ENCODE measurements at regions not wholly inside any gene's neighbourhood (a gene's known extent, or its start where the extent isn't known, plus 50 kb on each side); places are given as distances from the start of the nearest gene placed in this dataset.

- H3K4me1 ChIP-seq (ENCODE audit: control insufficient read depth in 5 of 5, insufficient read depth in 5 of 5, low read length in 5 of 5) = peaks cover 0 to 4% (median 0%) of the 10 kb centered on the region in 5 donors
- H3K27me3 ChIP-seq (ENCODE audit: control insufficient read depth in 5 of 5, insufficient read depth in 4 of 5, low read length in 5 of 5) = no peaks in the 10 kb centered on the region
- no peak overlapping the region for H3K4me3 ChIP-seq (ENCODE audit: low read depth in 1 of 5, low read length in 5 of 5)
- no peaks in the 10 kb centered on the region for H3K36me3 ChIP-seq (ENCODE audit: control insufficient read depth in 5 of 5, insufficient read depth in 5 of 5, low read length in 5 of 5)
- no peak overlapping the region for H3K9ac ChIP-seq (ENCODE audit: low read length in 5 of 5)
- no peak overlapping the region for H3K27ac ChIP-seq (ENCODE audit: low read depth, low read length)
- peaks cover 0 to 6% (median 0%) of the 10 kb centered on the region in 5 donors for H3K9me3 ChIP-seq (ENCODE audit: control insufficient read depth in 5 of 5, low read length in 5 of 5)
These were observed 324.6 kb upstream of the IGFBP3 start for GRCh38 chr7:46245586-46246111.

- Histone ChIP-seq H3K27ac (ENCODE audit: low read depth, low read length) (no peak overlapping the region), H3K9ac (ENCODE audit: low read length in 5 of 5) (no peak overlapping the region), H3K4me3 (ENCODE audit: low read depth in 1 of 5, low read length in 5 of 5) (no peak overlapping the region), H3K4me1 (ENCODE audit: control insufficient read depth in 5 of 5, insufficient read depth in 5 of 5, low read length in 5 of 5) (peaks cover 0 to 4% (median 0%) of the 10 kb centered on the region in 5 donors), H3K36me3 (ENCODE audit: control insufficient read depth in 5 of 5, insufficient read depth in 5 of 5, low read length in 5 of 5) (no peaks in the 10 kb centered on the region), H3K27me3 (ENCODE audit: control insufficient read depth in 5 of 5, insufficient read depth in 4 of 5, low read length in 5 of 5) (no peaks in the 10 kb centered on the region), H3K9me3 (ENCODE audit: control insufficient read depth in 5 of 5, low read length in 5 of 5) (peaks cover 0 to 9% (median 0%) of the 10 kb centered on the region in 5 donors)
These were observed 323.7 kb upstream of the IGFBP3 start for GRCh38 chr7:46244757-46245156.

DNA sequence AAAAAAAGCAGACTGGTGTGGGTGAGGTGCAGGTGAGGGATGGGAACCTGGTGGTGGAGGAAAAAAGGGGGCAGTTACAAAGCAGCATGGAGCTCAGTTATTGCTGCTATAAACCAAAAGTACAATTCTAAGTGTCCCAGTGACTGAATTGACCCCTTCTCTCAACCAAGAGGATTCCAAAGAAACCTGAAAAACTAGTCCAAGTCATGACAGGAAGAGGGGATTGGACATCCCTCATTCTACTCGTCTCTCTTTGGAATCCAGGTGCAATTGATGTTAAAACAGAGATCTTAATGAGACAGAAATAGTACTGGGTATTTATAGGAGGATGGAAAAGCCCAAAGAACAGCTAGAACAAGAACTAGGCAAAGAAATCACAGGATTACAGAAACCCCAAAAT lies 322.3 kb upstream of the IGFBP3 start:
- Histone ChIP-seq H3K9me3 (ENCODE audit: control insufficient read depth in 5 of 5, low read length in 5 of 5) (peaks cover 0 to 9% (median 0%) of the 10 kb centered on the region in 5 donors), H3K4me3 (ENCODE audit: low read depth in 1 of 5, low read length in 5 of 5) (no peak overlapping the region), H3K27me3 (ENCODE audit: control insufficient read depth in 5 of 5, insufficient read depth in 4 of 5, low read length in 5 of 5) (no peaks in the 10 kb centered on the region), H3K27ac (ENCODE audit: low read depth, low read length) (no peak overlapping the region), H3K36me3 (ENCODE audit: control insufficient read depth in 5 of 5, insufficient read depth in 5 of 5, low read length in 5 of 5) (no peaks in the 10 kb centered on the region), H3K4me1 (ENCODE audit: control insufficient read depth in 5 of 5, insufficient read depth in 5 of 5, low read length in 5 of 5) (peaks cover 0 to 4% (median 0%) of the 10 kb centered on the region in 5 donors), H3K9ac (ENCODE audit: low read length in 5 of 5) (no peak overlapping the region)

DNA sequence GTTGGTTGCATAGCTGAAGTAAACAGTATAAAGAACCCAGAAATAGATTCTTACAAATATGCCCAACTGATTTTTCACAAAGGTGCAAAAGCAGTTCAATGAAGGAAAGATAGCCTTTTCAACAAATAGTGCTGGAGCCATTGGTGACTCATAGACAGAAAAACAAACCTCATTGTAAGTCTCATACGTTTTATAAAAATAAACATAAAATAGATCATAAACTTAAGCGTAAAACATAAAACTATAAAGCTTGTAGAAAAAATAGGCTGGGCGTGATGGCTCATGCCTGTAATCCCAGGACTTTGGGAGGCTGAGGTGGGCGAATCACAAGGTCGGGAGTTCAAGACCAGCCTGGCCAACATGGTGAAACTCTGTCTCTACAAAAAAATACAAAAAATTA lies 318.8 kb upstream of the IGFBP3 start:
- Histone ChIP-seq H3K4me1 (ENCODE audit: control insufficient read depth in 5 of 5, insufficient read depth in 5 of 5, low read length in 5 of 5) (no peaks in the 10 kb centered on the region), H3K36me3 (ENCODE audit: control insufficient read depth in 5 of 5, insufficient read depth in 5 of 5, low read length in 5 of 5) (no peaks in the 10 kb centered on the region), H3K27me3 (ENCODE audit: control insufficient read depth in 5 of 5, insufficient read depth in 4 of 5, low read length in 5 of 5) (no peaks in the 10 kb centered on the region), H3K4me3 (ENCODE audit: low read depth in 1 of 5, low read length in 5 of 5) (no peak overlapping the region), H3K9me3 (ENCODE audit: control insufficient read depth in 5 of 5, low read length in 5 of 5) (peaks cover 0 to 9% (median 0%) of the 10 kb centered on the region in 5 donors), H3K27ac (ENCODE audit: low read depth, low read length) (no peak overlapping the region), H3K9ac (ENCODE audit: low read length in 5 of 5) (no peak overlapping the region)

- Histone ChIP-seq H3K4me3 (ENCODE audit: low read depth in 1 of 5, low read length in 5 of 5) (no peak overlapping the region), H3K9me3 (ENCODE audit: control insufficient read depth in 5 of 5, low read length in 5 of 5) (peaks cover 0 to 6% (median 0%) of the 10 kb centered on the region in 5 donors), H3K36me3 (ENCODE audit: control insufficient read depth in 5 of 5, insufficient read depth in 5 of 5, low read length in 5 of 5) (no peaks in the 10 kb centered on the region), H3K4me1 (ENCODE audit: control insufficient read depth in 5 of 5, insufficient read depth in 5 of 5, low read length in 5 of 5) (no peaks in the 10 kb centered on the region), H3K9ac (ENCODE audit: low read length in 5 of 5) (no peak overlapping the region), H3K27me3 (ENCODE audit: control insufficient read depth in 5 of 5, insufficient read depth in 4 of 5, low read length in 5 of 5) (no peaks in the 10 kb centered on the region), H3K27ac (ENCODE audit: low read depth, low read length) (no peak overlapping the region)
These were observed 316.4 kb upstream of the IGFBP3 start for GRCh38 chr7:46237466-46237865.

DNA sequence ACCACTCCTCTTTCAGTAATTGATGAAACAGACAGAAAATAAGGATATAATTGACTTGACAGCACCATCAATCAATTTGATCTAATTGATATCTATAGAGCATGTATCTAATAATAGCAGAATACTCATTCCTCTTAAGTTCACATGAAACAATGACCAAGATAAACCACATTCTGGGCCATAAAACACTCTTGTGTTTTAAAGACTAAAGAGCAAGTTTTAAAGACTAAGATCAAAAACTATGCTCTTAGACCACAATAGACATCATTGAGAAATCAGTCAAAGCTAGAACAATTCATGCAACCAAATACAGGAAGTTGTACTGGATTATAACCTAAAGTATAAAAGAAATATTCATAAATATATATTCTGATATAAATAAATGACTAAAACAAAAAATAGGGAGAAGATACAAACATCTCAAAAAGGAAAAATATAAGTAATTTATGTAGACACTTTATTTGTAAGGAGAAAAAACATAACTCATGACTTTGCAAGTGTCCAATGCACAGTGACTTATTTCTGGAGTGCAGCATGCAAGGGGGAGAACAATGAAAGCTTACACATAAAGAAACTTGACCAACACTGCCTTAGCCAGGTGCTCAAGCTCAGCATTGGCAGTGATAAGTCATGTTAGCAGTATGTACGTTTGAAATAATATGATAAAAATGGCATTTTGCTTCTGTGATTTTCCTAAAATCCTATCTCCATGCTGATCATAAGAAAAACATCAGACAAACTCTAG lies 312.7 kb upstream of the IGFBP3 start:
- Histone ChIP-seq H3K4me3 (ENCODE audit: low read depth in 1 of 5, low read length in 5 of 5) (no peak overlapping the region), H3K9me3 (ENCODE audit: control insufficient read depth in 5 of 5, low read length in 5 of 5) (no peaks in the 10 kb centered on the region), H3K9ac (ENCODE audit: low read length in 5 of 5) (no peak overlapping the region), H3K4me1 (ENCODE audit: control insufficient read depth in 5 of 5, insufficient read depth in 5 of 5, low read length in 5 of 5) (peaks cover 0 to 2% (median 0%) of the 10 kb centered on the region in 5 donors), H3K36me3 (ENCODE audit: control insufficient read depth in 5 of 5, insufficient read depth in 5 of 5, low read length in 5 of 5) (no peaks in the 10 kb centered on the region), H3K27ac (ENCODE audit: low read depth, low read length) (no peak overlapping the region), H3K27me3 (ENCODE audit: control insufficient read depth in 5 of 5, insufficient read depth in 4 of 5, low read length in 5 of 5) (no peaks in the 10 kb centered on the region)

DNA sequence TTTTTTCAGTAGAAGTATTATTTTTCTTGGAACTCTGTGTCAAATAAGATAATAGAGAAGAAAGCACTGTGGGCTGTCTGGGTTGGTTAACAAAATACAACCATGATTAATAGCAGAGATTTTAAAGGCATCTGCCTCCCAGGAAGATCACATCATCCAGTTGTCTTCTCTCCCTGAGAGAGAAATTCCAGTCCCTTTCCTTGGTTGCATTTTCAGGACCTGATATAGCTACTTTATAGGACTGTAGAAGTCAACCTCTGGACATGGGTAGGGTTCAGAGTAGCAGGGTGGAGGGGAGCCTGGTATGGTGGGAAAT lies 309.9 kb upstream of the IGFBP3 start:
- H3K4me3 ChIP-seq (ENCODE audit: low read depth in 1 of 5, low read length in 5 of 5) = no peak overlapping the region
- peaks cover 0 to 2% (median 0%) of the 10 kb centered on the region in 5 donors for H3K4me1 ChIP-seq (ENCODE audit: control insufficient read depth in 5 of 5, insufficient read depth in 5 of 5, low read length in 5 of 5)
- no peaks in the 10 kb centered on the region for H3K9me3 ChIP-seq (ENCODE audit: control insufficient read depth in 5 of 5, low read length in 5 of 5)
- H3K9ac ChIP-seq (ENCODE audit: low read length in 5 of 5) = no peak overlapping the region
- H3K36me3 ChIP-seq (ENCODE audit: control insufficient read depth in 5 of 5, insufficient read depth in 5 of 5, low read length in 5 of 5) = no peaks in the 10 kb centered on the region
- H3K27ac ChIP-seq (ENCODE audit: low read depth, low read length) = no peak overlapping the region
- no peaks in the 10 kb centered on the region for H3K27me3 ChIP-seq (ENCODE audit: control insufficient read depth in 5 of 5, insufficient read depth in 4 of 5, low read length in 5 of 5)

- H3K4me3 ChIP-seq (ENCODE audit: low read depth in 1 of 5, low read length in 5 of 5) = no peak overlapping the region
- no peak overlapping the region for H3K27ac ChIP-seq (ENCODE audit: low read depth, low read length)
- no peaks in the 10 kb centered on the region for H3K9me3 ChIP-seq (ENCODE audit: control insufficient read depth in 5 of 5, low read length in 5 of 5)
- no peaks in the 10 kb centered on the region for H3K36me3 ChIP-seq (ENCODE audit: control insufficient read depth in 5 of 5, insufficient read depth in 5 of 5, low read length in 5 of 5)
- H3K4me1 ChIP-seq (ENCODE audit: control insufficient read depth in 5 of 5, insufficient read depth in 5 of 5, low read length in 5 of 5) = peaks cover 0 to 2% (median 0%) of the 10 kb centered on the region in 5 donors
- peaks cover 0 to 1% (median 0%) of the 10 kb centered on the region in 5 donors for H3K27me3 ChIP-seq (ENCODE audit: control insufficient read depth in 5 of 5, insufficient read depth in 4 of 5, low read length in 5 of 5)
- H3K9ac ChIP-seq (ENCODE audit: low read length in 5 of 5) = no peak overlapping the region
These were observed 309.4 kb upstream of the IGFBP3 start for GRCh38 chr7:46230298-46230989.

DNA sequence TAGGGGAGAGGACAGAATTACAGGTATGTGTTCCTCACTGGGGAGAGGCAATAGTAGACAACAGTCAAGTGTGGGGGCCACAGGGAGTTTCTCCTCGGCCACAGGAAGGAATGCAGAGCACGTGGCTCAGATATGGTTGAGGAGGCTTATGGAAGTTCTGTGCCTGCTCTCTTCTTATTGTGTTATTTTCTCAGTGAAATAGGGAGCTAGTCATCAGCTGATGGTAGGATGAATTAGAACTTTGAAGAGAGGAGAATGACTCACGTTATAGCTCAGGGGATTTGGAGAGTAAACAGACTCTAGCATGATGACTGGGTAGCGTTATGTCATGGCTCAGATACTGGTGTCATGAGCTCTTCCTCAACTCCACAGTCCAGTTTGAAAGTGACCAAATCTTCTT lies 308.3 kb upstream of the IGFBP3 start:
- no peak overlapping the region for H3K27ac ChIP-seq (ENCODE audit: low read depth, low read length)
- H3K4me1 ChIP-seq (ENCODE audit: control insufficient read depth in 5 of 5, insufficient read depth in 5 of 5, low read length in 5 of 5) = peaks cover 0 to 2% (median 0%) of the 10 kb centered on the region in 5 donors
- H3K4me3 ChIP-seq (ENCODE audit: low read depth in 1 of 5, low read length in 5 of 5) = no peak overlapping the region
- no peaks in the 10 kb centered on the region for H3K9me3 ChIP-seq (ENCODE audit: control insufficient read depth in 5 of 5, low read length in 5 of 5)
- no peak overlapping the region for H3K9ac ChIP-seq (ENCODE audit: low read length in 5 of 5)
- peaks cover 0 to 3% (median 0%) of the 10 kb centered on the region in 5 donors for H3K27me3 ChIP-seq (ENCODE audit: control insufficient read depth in 5 of 5, insufficient read depth in 4 of 5, low read length in 5 of 5)
- no peaks in the 10 kb centered on the region for H3K36me3 ChIP-seq (ENCODE audit: control insufficient read depth in 5 of 5, insufficient read depth in 5 of 5, low read length in 5 of 5)

DNA sequence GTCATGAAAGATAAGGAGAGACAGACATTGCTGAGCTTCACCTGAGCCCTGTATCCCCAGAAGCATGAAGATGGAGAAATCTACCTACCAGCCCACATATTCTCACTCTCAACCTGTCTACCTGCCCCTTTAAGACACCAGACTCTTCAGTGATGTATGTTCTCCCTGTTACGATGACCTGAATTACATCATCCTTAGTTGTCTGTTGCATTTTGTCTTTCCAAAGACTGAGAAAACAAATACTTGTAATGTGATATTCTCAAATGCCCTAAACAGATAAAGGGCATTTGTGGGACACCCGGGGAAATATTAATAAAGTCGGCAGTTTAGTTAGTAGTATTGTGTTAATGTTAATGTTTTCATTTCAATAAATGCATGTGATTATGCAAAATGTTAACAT lies 305.8 kb upstream of the IGFBP3 start:
- Histone ChIP-seq H3K4me3 (ENCODE audit: low read depth in 1 of 5, low read length in 5 of 5) (no peak overlapping the region), H3K9me3 (ENCODE audit: control insufficient read depth in 5 of 5, low read length in 5 of 5) (no peaks in the 10 kb centered on the region), H3K4me1 (ENCODE audit: control insufficient read depth in 5 of 5, insufficient read depth in 5 of 5, low read length in 5 of 5) (peaks cover 0 to 2% (median 0%) of the 10 kb centered on the region in 5 donors), H3K36me3 (ENCODE audit: control insufficient read depth in 5 of 5, insufficient read depth in 5 of 5, low read length in 5 of 5) (no peaks in the 10 kb centered on the region), H3K27ac (ENCODE audit: low read depth, low read length) (no peak overlapping the region), H3K27me3 (ENCODE audit: control insufficient read depth in 5 of 5, insufficient read depth in 4 of 5, low read length in 5 of 5) (peaks cover 0 to 3% (median 0%) of the 10 kb centered on the region in 5 donors), H3K9ac (ENCODE audit: low read length in 5 of 5) (no peak overlapping the region)
